ENCODE measurements at regions not wholly inside any gene's neighbourhood (a gene's known extent, or its start where the extent isn't known, plus 50 kb on each side); places are given as distances from the start of the nearest gene placed in this dataset.

GRCh38 chr15:38992930-38993329, 428.3 kb upstream of the RASGRP1 start:
- Histone ChIP-seq H3K4me1 (ENCODE audit: control insufficient read depth in 1 of 2, low read depth in 2 of 2) (no peaks in the 10 kb centered on the region), H3K27ac (no peak overlapping the region), H3K27me3 (replicated peaks; ENCODE audit: insufficient read depth) (no peaks in the 10 kb centered on the region), H3K36me3 (no peaks in the 10 kb centered on the region), H3K9me3 (no peaks in the 10 kb centered on the region), H3K4me3 (no peak overlapping the region)
- no peak for TF ChIP-seq CTCF (IDR thresholded peaks at IDR 0.05)
- DNase-seq (ENCODE audit: low spot score) (no peak), ATAC-seq (ENCODE audit: insufficient number of reproducible peaks, low FRiP score, low read depth) (no peak)

GRCh38 chr15:38994310-38994709, 429.7 kb upstream of the RASGRP1 start:
- Histone ChIP-seq H3K36me3 (no peaks in the 10 kb centered on the region), H3K9me3 (no peaks in the 10 kb centered on the region), H3K27me3 (replicated peaks; ENCODE audit: insufficient read depth) (no peaks in the 10 kb centered on the region), H3K27ac (no peak overlapping the region), H3K4me3 (no peak overlapping the region), H3K4me1 (ENCODE audit: control insufficient read depth in 1 of 2, low read depth in 2 of 2) (no peaks in the 10 kb centered on the region)
- ATAC-seq (ENCODE audit: insufficient number of reproducible peaks, low FRiP score, low read depth) (no peak), DNase-seq (ENCODE audit: low spot score) (no peak)
- TF ChIP-seq CTCF (IDR thresholded peaks at IDR 0.05) = no peak

- DNase-seq (ENCODE audit: low spot score) = no peak
- Histone ChIP-seq H3K27ac (no peak overlapping the region), H3K9me3 (no peaks in the 10 kb centered on the region), H3K36me3 (no peaks in the 10 kb centered on the region), H3K27me3 (replicated peaks; ENCODE audit: insufficient read depth) (no peaks in the 10 kb centered on the region), H3K4me3 (no peak overlapping the region), H3K4me1 (ENCODE audit: control insufficient read depth in 1 of 2, low read depth in 2 of 2) (no peaks in the 10 kb centered on the region)
- no peak for TF ChIP-seq CTCF (IDR thresholded peaks at IDR 0.05)
- no peak for ATAC-seq (ENCODE audit: insufficient number of reproducible peaks, low FRiP score, low read depth)
Observed at GRCh38 chr15:38996111-38996631, 431.6 kb upstream of the RASGRP1 start.

GRCh38 chr15:38997841-38998240, 433.2 kb upstream of the RASGRP1 start:
- H3K9me3 ChIP-seq = no peaks in the 10 kb centered on the region
- H3K4me3 ChIP-seq = no peak overlapping the region
- H3K27ac ChIP-seq = no peak overlapping the region
- H3K4me1 ChIP-seq (ENCODE audit: control insufficient read depth in 1 of 2, low read depth in 2 of 2) = no peaks in the 10 kb centered on the region
- no peak for TF ChIP-seq CTCF (IDR thresholded peaks at IDR 0.05)
- no peaks in the 10 kb centered on the region for H3K36me3 ChIP-seq
- H3K27me3 ChIP-seq (replicated peaks; ENCODE audit: insufficient read depth) = no peaks in the 10 kb centered on the region
- DNase-seq (ENCODE audit: low spot score) (no peak), ATAC-seq (ENCODE audit: insufficient number of reproducible peaks, low FRiP score, low read depth) (no peak)

- Histone ChIP-seq H3K27me3 (replicated peaks; ENCODE audit: insufficient read depth) (no peaks in the 10 kb centered on the region), H3K27ac (no peak overlapping the region), H3K9me3 (no peaks in the 10 kb centered on the region), H3K4me1 (ENCODE audit: control insufficient read depth in 1 of 2, low read depth in 2 of 2) (no peaks in the 10 kb centered on the region), H3K36me3 (no peaks in the 10 kb centered on the region), H3K4me3 (no peak overlapping the region)
- DNase-seq (ENCODE audit: low spot score) (no peak), ATAC-seq (ENCODE audit: insufficient number of reproducible peaks, low FRiP score, low read depth) (no peak)
- TF ChIP-seq CTCF (IDR thresholded peaks at IDR 0.05) = no peak
Observed at GRCh38 chr15:39000008-39000734, 435.6 kb upstream of the RASGRP1 start.

Data from thoracic aorta (tissue), 2 donors.